ENCODE measurements at regions not wholly inside any gene's neighbourhood (a gene's known extent, or its start where the extent isn't known, plus 50 kb on each side); places are given as distances from the start of the nearest gene placed in this dataset.

- TF ChIP-seq, protein P1, sequence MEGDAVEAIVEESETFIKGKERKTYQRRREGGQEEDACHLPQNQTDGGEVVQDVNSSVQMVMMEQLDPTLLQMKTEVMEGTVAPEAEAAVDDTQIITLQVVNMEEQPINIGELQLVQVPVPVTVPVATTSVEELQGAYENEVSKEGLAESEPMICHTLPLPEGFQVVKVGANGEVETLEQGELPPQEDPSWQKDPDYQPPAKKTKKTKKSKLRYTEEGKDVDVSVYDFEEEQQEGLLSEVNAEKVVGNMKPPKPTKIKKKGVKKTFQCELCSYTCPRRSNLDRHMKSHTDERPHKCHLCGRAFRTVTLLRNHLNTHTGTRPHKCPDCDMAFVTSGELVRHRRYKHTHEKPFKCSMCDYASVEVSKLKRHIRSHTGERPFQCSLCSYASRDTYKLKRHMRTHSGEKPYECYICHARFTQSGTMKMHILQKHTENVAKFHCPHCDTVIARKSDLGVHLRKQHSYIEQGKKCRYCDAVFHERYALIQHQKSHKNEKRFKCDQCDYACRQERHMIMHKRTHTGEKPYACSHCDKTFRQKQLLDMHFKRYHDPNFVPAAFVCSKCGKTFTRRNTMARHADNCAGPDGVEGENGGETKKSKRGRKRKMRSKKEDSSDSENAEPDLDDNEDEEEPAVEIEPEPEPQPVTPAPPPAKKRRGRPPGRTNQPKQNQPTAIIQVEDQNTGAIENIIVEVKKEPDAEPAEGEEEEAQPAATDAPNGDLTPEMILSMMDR (IDR thresholded peaks at IDR 0.05): no peak
- TF ChIP-seq MEF2A (IDR thresholded peaks at IDR 0.05; ENCODE audit: borderline replicate concordance, low read depth) (no peak), FOXJ3 (CRISPR knock-in tag; IDR thresholded peaks at IDR 0.05) (no peak), ELF1 (IDR thresholded peaks at IDR 0.05) (no peak)
- TF ChIP-seq, protein P2, sequence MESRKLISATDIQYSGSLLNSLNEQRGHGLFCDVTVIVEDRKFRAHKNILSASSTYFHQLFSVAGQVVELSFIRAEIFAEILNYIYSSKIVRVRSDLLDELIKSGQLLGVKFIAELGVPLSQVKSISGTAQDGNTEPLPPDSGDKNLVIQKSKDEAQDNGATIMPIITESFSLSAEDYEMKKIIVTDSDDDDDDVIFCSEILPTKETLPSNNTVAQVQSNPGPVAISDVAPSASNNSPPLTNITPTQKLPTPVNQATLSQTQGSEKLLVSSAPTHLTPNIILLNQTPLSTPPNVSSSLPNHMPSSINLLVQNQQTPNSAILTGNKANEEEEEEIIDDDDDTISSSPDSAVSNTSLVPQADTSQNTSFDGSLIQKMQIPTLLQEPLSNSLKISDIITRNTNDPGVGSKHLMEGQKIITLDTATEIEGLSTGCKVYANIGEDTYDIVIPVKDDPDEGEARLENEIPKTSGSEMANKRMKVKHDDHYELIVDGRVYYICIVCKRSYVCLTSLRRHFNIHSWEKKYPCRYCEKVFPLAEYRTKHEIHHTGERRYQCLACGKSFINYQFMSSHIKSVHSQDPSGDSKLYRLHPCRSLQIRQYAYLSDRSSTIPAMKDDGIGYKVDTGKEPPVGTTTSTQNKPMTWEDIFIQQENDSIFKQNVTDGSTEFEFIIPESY (IDR thresholded peaks at IDR 0.05; ENCODE audit: borderline replicate concordance, low read depth): no peak
These were observed 439.2 kb downstream of the CNTN6 start for GRCh38 chr3:1531981-1532380.
